ENCODE measurements at regions not wholly inside any gene's neighbourhood (a gene's known extent, or its start where the extent isn't known, plus 50 kb on each side); places are given as distances from the start of the nearest gene placed in this dataset.
"Not testable (repeated sequence)": the region's sequence is repeated elsewhere in the genome, so short reads cannot be mapped to it uniquely, and the experiment has no call there.

- H2BK120ac ChIP-seq (replicated peaks; ENCODE audit: low read depth, low read length); H3K4me3 ChIP-seq (ENCODE audit: extremely low read depth in 1 of 4, insufficient read depth in 2 of 4, low read depth in 3 of 4, low read length in 4 of 4); H2AK5ac ChIP-seq (ENCODE audit: low read depth, low read length); H3K79me2 ChIP-seq (ENCODE audit: control insufficient read depth in 1 of 2, insufficient read depth in 2 of 2, low read length in 2 of 2); H4K5ac ChIP-seq (ENCODE audit: insufficient read length, low read depth, low read length); POLR2A ChIA-PET (ENCODE audit: partially characterized antibody); H4K20me1 ChIP-seq (replicated peaks in 1 of 2; ENCODE audit: control insufficient read depth in 1 of 2, insufficient read depth in 2 of 2, low read length in 2 of 2); H3K14ac ChIP-seq (ENCODE audit: insufficient read length); H2BK15ac ChIP-seq (ENCODE audit: low read length); H3K18ac ChIP-seq (ENCODE audit: extremely low read depth, low read length); H2BK12ac ChIP-seq (ENCODE audit: low read depth, low read length); H3K9ac ChIP-seq (replicated peaks in 1 of 4; ENCODE audit: extremely low read depth in 1 of 4, low read depth in 3 of 4, low read length in 3 of 4); H2AFZ ChIP-seq (ENCODE audit: low read length); H4K91ac ChIP-seq (replicated peaks; ENCODE audit: insufficient read length, low read length); H3K4me1 ChIP-seq (replicated peaks in 1 of 4; ENCODE audit: control insufficient read depth in 3 of 4, insufficient read depth in 4 of 4, low read length in 3 of 4); H3K4ac ChIP-seq (replicated peaks; ENCODE audit: insufficient read length, low read depth, low read length); H3K23me2 ChIP-seq (ENCODE audit: low read depth, low read length); H3K4me2 ChIP-seq (ENCODE audit: insufficient read depth in 1 of 2, low read depth in 2 of 2, low read length in 2 of 2); H3K27ac ChIP-seq (ENCODE audit: low read depth, low read length); H3K56ac ChIP-seq (replicated peaks; ENCODE audit: insufficient read length, low read depth, low read length); H2BK20ac ChIP-seq (ENCODE audit: low read length); H3K9me3 ChIP-seq (ENCODE audit: insufficient read depth in 2 of 2, low read depth in 1 of 2, low read length in 1 of 2); H3K36me3 ChIP-seq (ENCODE audit: control insufficient read depth in 2 of 4, insufficient read depth in 4 of 4, low read length in 3 of 4); FAIRE-seq; H3K27me3 ChIP-seq (replicated peaks in 1 of 4; ENCODE audit: control insufficient read depth in 3 of 4, extremely low read depth in 1 of 4, insufficient read depth in 3 of 4, low read length in 3 of 4); H3K79me1 ChIP-seq (ENCODE audit: low read depth, low read length); H2BK5ac ChIP-seq (ENCODE audit: low read depth, low read length); H3K23ac ChIP-seq (ENCODE audit: insufficient read length): not testable (repeated sequence)
- WGBS, 2 experiments (ENCODE audit: extremely low coverage in 1 of 2, insufficient coverage in 1 of 2, insufficient read length in 1 of 2, insufficient replicate concordance in 2 of 2, low coverage in 1 of 2, low lambda C conversion rate in 2 of 2, missing lambda C conversion rate in 1 of 2), result 78% methylated on average over 19 of the region's 24 CpGs; no CpG with 5 or more reads in 1 of the 2 experiments
- peak overlapping the region; percentile 25; the same call in 1 of the 2 replicates for H4K8ac ChIP-seq (ENCODE audit: extremely low read depth, insufficient read depth, low read length)
- DNase-seq (ENCODE audit: low read depth in 1 of 2, low spot score in 2 of 2), result peak in 1 of 2 experiments; percentile 48
- CTCF ChIA-PET (ENCODE audit: partially characterized antibody), result interaction anchor here (2.0 kb wide), 1 partner anchor 341 kb away, joined by 5 read pairs; no protein-coding TSS in a partner anchor
Observed at GRCh38 chr3:89747541-89748278, 640.3 kb downstream of the EPHA3 start.

All from H1 (cell line).